GM13976 (cell line): ENCODE measurements at regions not wholly inside any gene's neighbourhood (a gene's known extent, or its start where the extent isn't known, plus 50 kb on each side); places are given as distances from the start of the nearest gene placed in this dataset.

Experiments
- DNase-seq: peaks from one replicate; pipeline ENCODE4 v3.0.0; 2012; ENCODE audit warnings: low spot score
- CTCF ChIP-seq: IDR thresholded peaks from 2 replicates; pipeline ENCODE4 v1.5.1; 2012; ENCODE audit warnings: borderline replicate concordance, mild to moderate bottlenecking; ENCODE audit not compliant: insufficient read depth; ENCODE audit errors: extremely low read depth, missing control alignments, control extremely low read depth
- in situ Hi-C: fragments of 300-500 bp; cut with MboI; formaldehyde crosslinking; loops from one replicate; pipeline ENCODE4 v1.12.0; 2022; ENCODE audit warnings: low sequenced_read_pairs, mixed read lengths, inconsistent platforms; ENCODE audit not compliant: unreplicated experiment

- no peak for DNase-seq
- no peak for TF ChIP-seq CTCF
- in situ Hi-C loops: no loop called here
Observed at GRCh38 chr5:156042726-156043125, 284.2 kb upstream of the SGCD start.

- DNase-seq: no peak
- in situ Hi-C loops: no loop called here
- TF ChIP-seq CTCF: no peak
Observed at GRCh38 chr5:156043351-156043750, 283.6 kb upstream of the SGCD start.

- in situ Hi-C loops: no loop called here
- no peak for DNase-seq
- no peak for TF ChIP-seq CTCF
Observed at GRCh38 chr5:156051972-156052371, 275.0 kb upstream of the SGCD start.

GRCh38 chr5:156052656-156053055 is 274.3 kb upstream of the SGCD start:
- no peak for DNase-seq
- in situ Hi-C loops: no loop called here
- no peak for TF ChIP-seq CTCF

GRCh38 chr5:156053056-156053455 is 273.9 kb upstream of the SGCD start:
- no peak for DNase-seq
- TF ChIP-seq CTCF: no peak
- in situ Hi-C loops: no loop called here

GRCh38 chr5:156076912-156077311 is 250.1 kb upstream of the SGCD start:
- no peak for TF ChIP-seq CTCF
- DNase-seq: no peak
- in situ Hi-C loops: no loop called here

GRCh38 chr5:156087577-156088110 is 239.3 kb upstream of the SGCD start:
- in situ Hi-C loops: no loop called here
- DNase-seq: no peak

More at GRCh38 chr5:156087577-156088110, 239.3 kb upstream of the SGCD start:
- TF ChIP-seq CTCF: no peak
